K562 (cell line): ENCODE measurements at regions not wholly inside any gene's neighbourhood (a gene's known extent, or its start where the extent isn't known, plus 50 kb on each side); places are given as distances from the start of the nearest gene placed in this dataset.

ENCODE experiments used
- ARNT ChIP-seq, 2 experiments: fragments of 450-650 bp; IDR thresholded peaks; 2 replicates each; pipeline ENCODE4 v1.6.1; 2016; ENCODE audit warnings: mild to moderate bottlenecking in 1 of 2
- CBX1 ChIP-seq: sonication (generic); IDR thresholded peaks from 2 replicates; pipeline ENCODE4 v1.6.1; 2016; ENCODE audit warnings: antibody characterized with exemption, low read depth, mild to moderate bottlenecking
- NFIC ChIP-seq: fragments of 450-650 bp; IDR thresholded peaks from 2 replicates; pipeline ENCODE4 v1.6.1; 2017; ENCODE audit warnings: mild to moderate bottlenecking, inconsistent platforms
- PBX2 ChIP-seq, 2 experiments: IDR thresholded peaks in 1 of 2; conservative IDR thresholded peaks in 1 of 2; 2 replicates each; pipeline ENCODE4 v1.6.1; 2016; ENCODE audit warnings: low read depth in 2 of 2, mild to moderate bottlenecking in 1 of 2, missing compliant biosample characterization in 1 of 2, missing genetic modification characterization in 1 of 2, moderate library complexity in 1 of 2
- RUNX1 ChIP-seq: sonication (generic); IDR thresholded peaks from 2 replicates; pipeline ENCODE4 v1.6.1; 2016; ENCODE audit warnings: antibody characterized with exemption, low read depth
- SFPQ ChIP-seq: fragments of 200-400 bp; formaldehyde crosslinking; IDR thresholded peaks from 2 replicates; pipeline ENCODE4 v1.6.1; 2017; ENCODE audit warnings: mild to moderate bottlenecking, low read depth, low read length, moderate library complexity
- SNIP1 ChIP-seq: fragments of 450-650 bp; IDR thresholded peaks from 2 replicates; pipeline ENCODE4 v1.7.1; 2017; ENCODE audit warnings: low read depth, mild to moderate bottlenecking
- TF ChIP-seq, protein P1 (sequence below): fragments of 200-600 bp; sonication (generic); IDR thresholded peaks from one replicate; pipeline ENCODE4 v1.6.1; 2012; ENCODE audit warnings: mild to moderate bottlenecking, low read depth, low read length, inconsistent platforms

GRCh38 chr16:85402910-85403692 is 210.0 kb upstream of the GSE1 start (continued):
- TF ChIP-seq, protein P1, sequence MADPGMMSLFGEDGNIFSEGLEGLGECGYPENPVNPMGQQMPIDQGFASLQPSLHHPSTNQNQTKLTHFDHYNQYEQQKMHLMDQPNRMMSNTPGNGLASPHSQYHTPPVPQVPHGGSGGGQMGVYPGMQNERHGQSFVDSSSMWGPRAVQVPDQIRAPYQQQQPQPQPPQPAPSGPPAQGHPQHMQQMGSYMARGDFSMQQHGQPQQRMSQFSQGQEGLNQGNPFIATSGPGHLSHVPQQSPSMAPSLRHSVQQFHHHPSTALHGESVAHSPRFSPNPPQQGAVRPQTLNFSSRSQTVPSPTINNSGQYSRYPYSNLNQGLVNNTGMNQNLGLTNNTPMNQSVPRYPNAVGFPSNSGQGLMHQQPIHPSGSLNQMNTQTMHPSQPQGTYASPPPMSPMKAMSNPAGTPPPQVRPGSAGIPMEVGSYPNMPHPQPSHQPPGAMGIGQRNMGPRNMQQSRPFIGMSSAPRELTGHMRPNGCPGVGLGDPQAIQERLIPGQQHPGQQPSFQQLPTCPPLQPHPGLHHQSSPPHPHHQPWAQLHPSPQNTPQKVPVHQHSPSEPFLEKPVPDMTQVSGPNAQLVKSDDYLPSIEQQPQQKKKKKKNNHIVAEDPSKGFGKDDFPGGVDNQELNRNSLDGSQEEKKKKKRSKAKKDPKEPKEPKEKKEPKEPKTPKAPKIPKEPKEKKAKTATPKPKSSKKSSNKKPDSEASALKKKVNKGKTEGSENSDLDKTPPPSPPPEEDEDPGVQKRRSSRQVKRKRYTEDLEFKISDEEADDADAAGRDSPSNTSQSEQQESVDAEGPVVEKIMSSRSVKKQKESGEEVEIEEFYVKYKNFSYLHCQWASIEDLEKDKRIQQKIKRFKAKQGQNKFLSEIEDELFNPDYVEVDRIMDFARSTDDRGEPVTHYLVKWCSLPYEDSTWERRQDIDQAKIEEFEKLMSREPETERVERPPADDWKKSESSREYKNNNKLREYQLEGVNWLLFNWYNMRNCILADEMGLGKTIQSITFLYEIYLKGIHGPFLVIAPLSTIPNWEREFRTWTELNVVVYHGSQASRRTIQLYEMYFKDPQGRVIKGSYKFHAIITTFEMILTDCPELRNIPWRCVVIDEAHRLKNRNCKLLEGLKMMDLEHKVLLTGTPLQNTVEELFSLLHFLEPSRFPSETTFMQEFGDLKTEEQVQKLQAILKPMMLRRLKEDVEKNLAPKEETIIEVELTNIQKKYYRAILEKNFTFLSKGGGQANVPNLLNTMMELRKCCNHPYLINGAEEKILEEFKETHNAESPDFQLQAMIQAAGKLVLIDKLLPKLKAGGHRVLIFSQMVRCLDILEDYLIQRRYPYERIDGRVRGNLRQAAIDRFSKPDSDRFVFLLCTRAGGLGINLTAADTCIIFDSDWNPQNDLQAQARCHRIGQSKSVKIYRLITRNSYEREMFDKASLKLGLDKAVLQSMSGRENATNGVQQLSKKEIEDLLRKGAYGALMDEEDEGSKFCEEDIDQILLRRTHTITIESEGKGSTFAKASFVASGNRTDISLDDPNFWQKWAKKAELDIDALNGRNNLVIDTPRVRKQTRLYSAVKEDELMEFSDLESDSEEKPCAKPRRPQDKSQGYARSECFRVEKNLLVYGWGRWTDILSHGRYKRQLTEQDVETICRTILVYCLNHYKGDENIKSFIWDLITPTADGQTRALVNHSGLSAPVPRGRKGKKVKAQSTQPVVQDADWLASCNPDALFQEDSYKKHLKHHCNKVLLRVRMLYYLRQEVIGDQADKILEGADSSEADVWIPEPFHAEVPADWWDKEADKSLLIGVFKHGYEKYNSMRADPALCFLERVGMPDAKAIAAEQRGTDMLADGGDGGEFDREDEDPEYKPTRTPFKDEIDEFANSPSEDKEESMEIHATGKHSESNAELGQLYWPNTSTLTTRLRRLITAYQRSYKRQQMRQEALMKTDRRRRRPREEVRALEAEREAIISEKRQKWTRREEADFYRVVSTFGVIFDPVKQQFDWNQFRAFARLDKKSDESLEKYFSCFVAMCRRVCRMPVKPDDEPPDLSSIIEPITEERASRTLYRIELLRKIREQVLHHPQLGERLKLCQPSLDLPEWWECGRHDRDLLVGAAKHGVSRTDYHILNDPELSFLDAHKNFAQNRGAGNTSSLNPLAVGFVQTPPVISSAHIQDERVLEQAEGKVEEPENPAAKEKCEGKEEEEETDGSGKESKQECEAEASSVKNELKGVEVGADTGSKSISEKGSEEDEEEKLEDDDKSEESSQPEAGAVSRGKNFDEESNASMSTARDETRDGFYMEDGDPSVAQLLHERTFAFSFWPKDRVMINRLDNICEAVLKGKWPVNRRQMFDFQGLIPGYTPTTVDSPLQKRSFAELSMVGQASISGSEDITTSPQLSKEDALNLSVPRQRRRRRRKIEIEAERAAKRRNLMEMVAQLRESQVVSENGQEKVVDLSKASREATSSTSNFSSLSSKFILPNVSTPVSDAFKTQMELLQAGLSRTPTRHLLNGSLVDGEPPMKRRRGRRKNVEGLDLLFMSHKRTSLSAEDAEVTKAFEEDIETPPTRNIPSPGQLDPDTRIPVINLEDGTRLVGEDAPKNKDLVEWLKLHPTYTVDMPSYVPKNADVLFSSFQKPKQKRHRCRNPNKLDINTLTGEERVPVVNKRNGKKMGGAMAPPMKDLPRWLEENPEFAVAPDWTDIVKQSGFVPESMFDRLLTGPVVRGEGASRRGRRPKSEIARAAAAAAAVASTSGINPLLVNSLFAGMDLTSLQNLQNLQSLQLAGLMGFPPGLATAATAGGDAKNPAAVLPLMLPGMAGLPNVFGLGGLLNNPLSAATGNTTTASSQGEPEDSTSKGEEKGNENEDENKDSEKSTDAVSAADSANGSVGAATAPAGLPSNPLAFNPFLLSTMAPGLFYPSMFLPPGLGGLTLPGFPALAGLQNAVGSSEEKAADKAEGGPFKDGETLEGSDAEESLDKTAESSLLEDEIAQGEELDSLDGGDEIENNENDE, result no peak
- no peak for TF ChIP-seq SNIP1
- TF ChIP-seq CBX1, result no peak
- TF ChIP-seq RUNX1, result peak; percentile 95
- no peak for TF ChIP-seq SFPQ
- no peak for TF ChIP-seq PBX2 (CRISPR knock-in tag; IDR thresholded peaks at IDR 0.05; ENCODE audit: low read depth)
- peak; percentile 26; the same call in 1 of the 2 replicates for TF ChIP-seq PBX2 (tag; conservative IDR thresholded peaks at IDR 0.05; ENCODE audit: low read depth)
- TF ChIP-seq ARNT (IDR thresholded peaks at IDR 0.05), result no peak
- TF ChIP-seq NFIC, result peak; percentile 96
